ENCODE measurements at regions not wholly inside any gene's neighbourhood (a gene's known extent, or its start where the extent isn't known, plus 50 kb on each side); places are given as distances from the start of the nearest gene placed in this dataset.

DNA sequence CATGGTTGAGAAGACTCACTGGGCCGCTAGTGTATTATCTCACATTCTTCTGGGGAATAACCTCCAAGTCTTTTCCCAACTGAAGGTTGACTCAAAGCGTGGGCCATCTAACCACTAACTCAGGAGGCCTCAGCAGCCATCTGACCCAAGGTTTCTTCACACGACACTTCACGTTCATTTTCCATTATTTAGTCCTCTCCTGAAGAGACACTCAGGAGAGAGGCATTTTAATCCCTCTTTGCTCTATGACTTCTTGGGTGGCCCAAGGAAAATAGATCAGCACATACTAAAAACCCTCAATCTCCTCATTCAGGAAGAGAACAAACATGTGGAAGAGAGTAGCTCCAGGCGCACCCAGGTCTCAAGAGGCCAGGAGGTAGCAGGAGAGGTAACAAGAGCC is 252.8 kb upstream of the FOXF1 start:
- no peak overlapping the region for H3K9ac ChIP-seq
- DNase-seq (ENCODE audit: low spot score), result no peak

DNA sequence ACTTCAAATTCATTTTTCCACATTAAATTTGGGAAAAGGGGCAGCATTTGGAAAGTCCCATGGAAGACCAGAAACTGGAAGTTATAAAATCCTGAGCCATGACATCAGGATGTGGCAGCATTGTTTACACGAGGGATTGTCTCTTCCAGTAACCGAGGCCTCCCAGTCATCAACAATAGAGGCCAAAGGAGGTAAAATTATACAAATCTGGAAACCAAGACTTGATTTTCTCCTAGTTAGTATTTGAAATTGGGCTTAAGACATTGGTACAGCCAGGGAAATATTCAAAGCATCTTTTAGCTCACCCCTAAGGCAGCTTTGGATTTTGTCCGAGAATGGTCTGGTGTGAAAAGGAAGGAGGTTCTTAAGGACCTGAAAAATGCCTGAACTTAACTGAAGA is 251.6 kb upstream of the FOXF1 start:
- H3K79me2 ChIP-seq (ENCODE audit: low read depth), result no peaks in the 10 kb centered on the region
- peaks cover 9% of the 10 kb centered on the region for H3K9me3 Mint-ChIP-seq
- no peaks in the 10 kb centered on the region for H3K9me3 ChIP-seq (ENCODE audit: low read depth)
- H4K20me1 ChIP-seq (ENCODE audit: low read depth), result no peaks in the 10 kb centered on the region
- H3K4me3 ChIP-seq, result no peak overlapping the region
- H3F3A ChIP-seq (ENCODE audit: low read depth), result no peaks in the 10 kb centered on the region
- no peak overlapping the region for H3K27ac Mint-ChIP-seq
- H3K9ac ChIP-seq, result no peak overlapping the region
- no peaks in the 10 kb centered on the region for H3K36me3 ChIP-seq
- no peaks in the 10 kb centered on the region for H3K36me3 Mint-ChIP-seq
- TF ChIP-seq, protein P1, sequence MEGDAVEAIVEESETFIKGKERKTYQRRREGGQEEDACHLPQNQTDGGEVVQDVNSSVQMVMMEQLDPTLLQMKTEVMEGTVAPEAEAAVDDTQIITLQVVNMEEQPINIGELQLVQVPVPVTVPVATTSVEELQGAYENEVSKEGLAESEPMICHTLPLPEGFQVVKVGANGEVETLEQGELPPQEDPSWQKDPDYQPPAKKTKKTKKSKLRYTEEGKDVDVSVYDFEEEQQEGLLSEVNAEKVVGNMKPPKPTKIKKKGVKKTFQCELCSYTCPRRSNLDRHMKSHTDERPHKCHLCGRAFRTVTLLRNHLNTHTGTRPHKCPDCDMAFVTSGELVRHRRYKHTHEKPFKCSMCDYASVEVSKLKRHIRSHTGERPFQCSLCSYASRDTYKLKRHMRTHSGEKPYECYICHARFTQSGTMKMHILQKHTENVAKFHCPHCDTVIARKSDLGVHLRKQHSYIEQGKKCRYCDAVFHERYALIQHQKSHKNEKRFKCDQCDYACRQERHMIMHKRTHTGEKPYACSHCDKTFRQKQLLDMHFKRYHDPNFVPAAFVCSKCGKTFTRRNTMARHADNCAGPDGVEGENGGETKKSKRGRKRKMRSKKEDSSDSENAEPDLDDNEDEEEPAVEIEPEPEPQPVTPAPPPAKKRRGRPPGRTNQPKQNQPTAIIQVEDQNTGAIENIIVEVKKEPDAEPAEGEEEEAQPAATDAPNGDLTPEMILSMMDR (IDR thresholded peaks at IDR 0.05), result no peak
- TF ChIP-seq EZH2 (IDR thresholded peaks at IDR 0.05) (no peak), EZH2phosphoT487 (IDR thresholded peaks at IDR 0.05) (no peak)
- no peak overlapping the region for H3K27ac ChIP-seq
- H3K27me3 Mint-ChIP-seq (ENCODE audit: insufficient read depth, low read depth), result peaks cover 6% of the 10 kb centered on the region
- DNase-seq (ENCODE audit: low spot score), result no peak
- peaks cover 5% of the 10 kb centered on the region for H3K27me3 ChIP-seq
- no peaks in the 10 kb centered on the region for H3K4me1 Mint-ChIP-seq
- no peak overlapping the region for H3K4me3 Mint-ChIP-seq
- H3K4me1 ChIP-seq, result no peaks in the 10 kb centered on the region
- H3K4me2 ChIP-seq, result no peak overlapping the region
- no peak overlapping the region for H2AFZ ChIP-seq (replicated peaks)

More for the DNA sequence above, 252.8 kb upstream of the FOXF1 start:
- Mint-ChIP-seq H3K36me3 (no peaks in the 10 kb centered on the region), H3K4me1 (no peaks in the 10 kb centered on the region), H3K4me3 (no peak overlapping the region), H3K27ac (no peak overlapping the region), H3K9me3 (peaks cover 9% of the 10 kb centered on the region), H3K27me3 (ENCODE audit: insufficient read depth, low read depth) (peaks cover 12% of the 10 kb centered on the region)
- H2AFZ ChIP-seq (replicated peaks), result no peak overlapping the region
- H3K9me3 ChIP-seq (ENCODE audit: low read depth), result no peaks in the 10 kb centered on the region
- H4K20me1 ChIP-seq (ENCODE audit: low read depth), result no peaks in the 10 kb centered on the region
- no peak overlapping the region for H3K27ac ChIP-seq
- peaks cover 5% of the 10 kb centered on the region for H3K27me3 ChIP-seq
- no peaks in the 10 kb centered on the region for H3K79me2 ChIP-seq (ENCODE audit: low read depth)
- H3K4me3 ChIP-seq, result no peak overlapping the region
- H3F3A ChIP-seq (ENCODE audit: low read depth), result no peaks in the 10 kb centered on the region
- H3K4me2 ChIP-seq, result no peak overlapping the region
- TF ChIP-seq EZH2phosphoT487 (IDR thresholded peaks at IDR 0.05) (no peak), EZH2 (IDR thresholded peaks at IDR 0.05) (no peak)
- TF ChIP-seq, protein P1 (IDR thresholded peaks at IDR 0.05), result no peak
- H3K36me3 ChIP-seq, result no peaks in the 10 kb centered on the region
- no peaks in the 10 kb centered on the region for H3K4me1 ChIP-seq

DNA sequence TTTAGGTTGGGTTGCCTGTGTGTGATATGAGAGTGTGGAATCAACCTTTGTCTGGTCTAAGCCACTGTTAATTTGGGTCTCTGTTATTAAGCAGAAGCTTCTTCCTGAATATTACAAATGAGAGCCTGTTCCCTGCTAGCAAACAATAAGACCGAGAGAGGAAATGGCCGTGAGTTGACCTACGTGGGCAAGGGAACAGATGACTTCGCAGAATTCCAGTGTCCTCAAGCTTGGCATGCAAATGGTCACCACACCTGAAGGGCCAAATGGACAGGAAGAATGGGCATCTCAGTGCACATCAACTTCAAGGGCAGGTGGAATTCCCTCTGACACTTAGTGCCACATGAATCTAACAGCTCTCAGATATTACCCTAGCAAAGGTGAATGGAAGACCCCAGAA is 250.8 kb upstream of the FOXF1 start:
- Histone ChIP-seq H3K27me3 (peaks cover 5% of the 10 kb centered on the region), H3K4me2 (no peak overlapping the region)
- no peak for DNase-seq (ENCODE audit: low spot score)

More for the DNA sequence above, 250.8 kb upstream of the FOXF1 start:
- Histone ChIP-seq H3K4me1 (no peaks in the 10 kb centered on the region), H3K79me2 (ENCODE audit: low read depth) (no peaks in the 10 kb centered on the region), H3K4me3 (no peak overlapping the region), H3K9me3 (ENCODE audit: low read depth) (no peaks in the 10 kb centered on the region), H3K27ac (no peak overlapping the region), H3K36me3 (no peaks in the 10 kb centered on the region), H2AFZ (replicated peaks) (no peak overlapping the region), H3F3A (ENCODE audit: low read depth) (no peaks in the 10 kb centered on the region), H4K20me1 (ENCODE audit: low read depth) (no peaks in the 10 kb centered on the region), H3K9ac (no peak overlapping the region)
- H3K4me3 Mint-ChIP-seq, result no peak overlapping the region
- peaks cover 9% of the 10 kb centered on the region for H3K9me3 Mint-ChIP-seq
- no peaks in the 10 kb centered on the region for H3K4me1 Mint-ChIP-seq
- peaks cover 5% of the 10 kb centered on the region for H3K27me3 Mint-ChIP-seq (ENCODE audit: insufficient read depth, low read depth)
- H3K36me3 Mint-ChIP-seq, result no peaks in the 10 kb centered on the region
- no peak overlapping the region for H3K27ac Mint-ChIP-seq
- TF ChIP-seq EZH2 (IDR thresholded peaks at IDR 0.05) (no peak), EZH2phosphoT487 (IDR thresholded peaks at IDR 0.05) (no peak)
- TF ChIP-seq, protein P1 (IDR thresholded peaks at IDR 0.05), result no peak

Data from neural progenitor cell (in vitro differentiated cells).